HepG2 (cell line): ENCODE measurements at regions not wholly inside any gene's neighbourhood (a gene's known extent, or its start where the extent isn't known, plus 50 kb on each side); places are given as distances from the start of the nearest gene placed in this dataset.
"Not testable (repeated sequence)": the region's sequence is repeated elsewhere in the genome, so short reads cannot be mapped to it uniquely, and the experiment has no call there.

Source experiments
- ATAC-seq: fragments of 200-7000 bp; cut with Tn5 transposase; 3 replicates; pipeline ENCODE4 v1.9.1; 2020; ENCODE audit warnings: mild to moderate bottlenecking, moderate library complexity
- BruUV-seq: library from RNA; stranded (reverse); fragments of 400-500 nt; replicated peaks from 2 replicates; lab custom pipeline; 2021; lab: Mats Ljungman, UMichigan
- CTCF ChIA-PET: fragments of 300-600 bp; formaldehyde crosslinking; extraction: SDS; loops from one replicate; lab custom pipeline; 2021; ENCODE audit warnings: low total read pairs, inconsistent platforms, low intra/inter-chr PET ratio; lab: Yijun Ruan, JAX
- POLR2A ChIA-PET: fragments of 350-600 bp; sonication (Branson Sonifier 250); formaldehyde crosslinking; loops from one replicate; lab custom pipeline; 2020; ENCODE audit warnings: antibody characterized with exemption, inconsistent platforms; lab: Yijun Ruan, JAX
- DNase-seq: peaks from one replicate; pipeline ENCODE4 v3.0.0-alpha.2; 2015; ENCODE audit warnings: low spot score
- FAIRE-seq: peaks from 3 replicates; lab custom pipeline; 2011; peaks lifted over from hg19 to GRCh38; lab: Jason Lieb, UNC
- H2AFZ ChIP-seq: one replicate; pipeline ENCODE4 v1.6.1; 2011; ENCODE audit warnings: low read length, inconsistent platforms
- H3K27ac ChIP-seq: fragments of 300-600 bp; 3 replicates; pipeline ENCODE4 v1.8.0; 2011; ENCODE audit warnings: mixed run types, mild to moderate bottlenecking, mixed read lengths, low read length, inconsistent platforms; ENCODE audit not compliant: insufficient read depth; ENCODE audit errors: extremely low read length
- H3K27me3 ChIP-seq, 2 experiments: fragments of 200-600 bp in 1 of 2; 2 replicates in 1 of 2; 3 replicates in 1 of 2; pipeline versions ENCODE4 v1.6.0 to v1.8.0; 2011; ENCODE audit warnings: low read length in 2 of 2, mild to moderate bottlenecking in 2 of 2, moderate library complexity in 2 of 2, inconsistent platforms in 1 of 2; ENCODE audit not compliant: insufficient read depth in 2 of 2, control insufficient read depth in 1 of 2
- H3K36me3 ChIP-seq, 2 experiments: fragments of 200-600 bp in 1 of 2; replicated peaks in 1 of 2; 2 replicates in 1 of 2; 3 replicates in 1 of 2; pipeline versions ENCODE4 v1.5.1 to v1.8.0; 2011; ENCODE audit warnings: low read length in 2 of 2, inconsistent platforms in 1 of 2; ENCODE audit not compliant: insufficient read depth in 2 of 2, control insufficient read depth in 1 of 2
- H3K4me1 ChIP-seq: 2 replicates; pipeline ENCODE4 v1.5.1; 2012; ENCODE audit warnings: low read length, inconsistent platforms; ENCODE audit not compliant: insufficient read depth
- H3K4me2 ChIP-seq: 2 replicates; pipeline ENCODE4 v1.6.0; 2011; ENCODE audit warnings: low read depth, low read length, inconsistent platforms
- H3K4me3 ChIP-seq, 3 experiments: fragments of 200-600 bp in 1 of 3; sonication (generic), shearing (Covaris generic) in 1 of 3; replicated peaks in 1 of 3; 2 replicates each; pipeline ENCODE4 v1.5.1; 2011 to 2016; ENCODE audit warnings: low read length in 3 of 3, inconsistent platforms in 2 of 3, low read depth in 2 of 3, mild to moderate bottlenecking in 2 of 3, control low read depth in 1 of 3, mixed read lengths in 1 of 3; ENCODE audit not compliant: insufficient read depth in 1 of 3
- H3K79me2 ChIP-seq: one replicate; pipeline ENCODE4 v1.6.1; 2011; ENCODE audit warnings: low read length, inconsistent platforms; ENCODE audit not compliant: insufficient read depth
- H3K9ac ChIP-seq: 2 replicates; pipeline ENCODE4 v1.6.0; 2011; ENCODE audit warnings: mild to moderate bottlenecking, low read depth, low read length, inconsistent platforms; ENCODE audit not compliant: insufficient read depth
- H3K9me3 ChIP-seq: 2 replicates; pipeline ENCODE4 v1.5.1; 2012; ENCODE audit warnings: mild to moderate bottlenecking, low read length
- H4K20me1 ChIP-seq: 2 replicates; pipeline ENCODE4 v1.6.0; 2011; ENCODE audit warnings: inconsistent platforms, mild to moderate bottlenecking, low read length, moderate library complexity; ENCODE audit not compliant: insufficient read depth
- CEBPB ChIP-seq: IDR thresholded peaks from 2 replicates; pipeline ENCODE4 v1.6.1; 2011; ENCODE audit warnings: low read depth, low read length, improper control_type of control experiment, borderline replicate concordance
- SNAI1 ChIP-seq: sonication (generic); formaldehyde crosslinking; IDR thresholded peaks from 2 replicates; pipeline ENCODE4 v1.5.0; 2020; ENCODE audit warnings: mild to moderate bottlenecking, missing genetic modification reagents, borderline replicate concordance
- WGBS: methylation state at CpG from one replicate; pipeline ENCODE4 v1.1.6; 2017; ENCODE audit warnings: low lambda C conversion rate; 5-methylcytosine and 5-hydroxymethylcytosine counted together
- in situ Hi-C: cut with HindIII; loops from 2 replicates; pipeline ENCODE4 v1.10.0; 2017; ENCODE audit warnings: low pct_unique_long_range_greater_than_20kb; ENCODE audit not compliant: extremely low pct_ligation_motif_present
- intact Hi-C: fragments of 100-400 bp; cut with micrococcal nuclease; formaldehyde crosslinking; loops from one replicate; pipeline ENCODE4 v1.10.0; 2022; ENCODE audit not compliant: unreplicated experiment

DNA sequence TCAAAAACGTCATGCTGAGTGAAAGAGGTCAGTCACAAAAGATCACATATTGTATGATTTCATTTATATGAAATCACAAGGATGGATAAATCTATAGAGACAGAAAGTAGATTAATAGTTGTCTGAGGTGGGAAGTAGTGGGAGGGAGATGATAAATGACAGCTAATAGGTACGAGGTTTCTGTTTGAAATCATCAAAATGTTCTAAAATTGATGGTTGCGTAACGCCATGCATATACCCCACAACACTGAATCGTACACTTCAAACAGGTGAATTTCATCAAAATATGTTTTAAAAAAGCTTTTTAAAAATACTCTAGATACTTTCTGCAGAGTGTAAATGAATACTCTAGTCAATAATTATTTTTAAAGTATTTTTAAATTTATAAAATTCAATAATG lies 303.0 kb upstream of the STAC start:
- intact Hi-C loops: no loop called here
- H3K9me3 ChIP-seq: peaks cover 53% of the 10 kb centered on the region
- ChIA-PET POLR2A (no interaction called here), CTCF (no interaction called here)
- no peak overlapping the region for H3K27ac ChIP-seq
- H4K20me1 ChIP-seq: no peaks in the 10 kb centered on the region
- H3K79me2 ChIP-seq: no peaks in the 10 kb centered on the region
- WGBS: 33% methylated on average over 5 of the region's 5 CpGs
- no peaks in the 10 kb centered on the region for H3K36me3 ChIP-seq
- TF ChIP-seq CEBPB (peak; percentile 44; the same call in 1 of the 2 replicates), SNAI1 (CRISPR knock-in tag) (no peak)
- TF ChIP-seq, all 625 proteins: peak for 1
- Histone ChIP-seq H2AFZ (no peak overlapping the region), H3K4me3 (no peak overlapping the region), H3K9ac (no peak overlapping the region), H3K4me2 (no peak overlapping the region), H3K27me3 (no peaks in the 10 kb centered on the region; a peak in 1 of 5 replicates), H3K4me1 (no peaks in the 10 kb centered on the region)
- DNase-seq (no peak), ATAC-seq (no peak), FAIRE-seq (no peak)
- BruUV-seq: no TSS peak
- in situ Hi-C loops: no loop called here

DNA sequence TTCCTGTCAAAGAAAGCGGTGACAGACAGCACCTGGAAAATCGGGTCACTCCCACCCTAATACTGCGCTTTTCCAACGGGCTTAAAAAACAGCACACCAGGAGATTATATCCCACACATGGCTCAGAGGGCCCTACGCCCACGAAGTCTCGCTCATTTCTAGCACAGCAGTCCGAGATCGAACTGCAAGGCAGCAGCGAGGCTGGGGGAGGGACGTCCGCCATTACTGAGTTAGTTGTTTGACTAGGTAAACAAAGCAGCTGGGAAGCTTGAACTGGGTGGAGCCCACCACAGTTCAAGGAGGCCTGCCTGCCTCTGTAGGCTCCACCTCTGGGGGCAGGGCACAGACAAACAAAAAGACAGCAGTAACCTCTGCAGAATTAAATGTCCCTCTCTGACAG lies 297.3 kb upstream of the STAC start:
- DNase-seq, H3K36me3 ChIP-seq, H3K4me2 ChIP-seq, in situ Hi-C loops, H3K27ac ChIP-seq, POLR2A ChIA-PET, FAIRE-seq, intact Hi-C loops, H3K9ac ChIP-seq, H3K27me3 ChIP-seq, H3K4me3 ChIP-seq, ATAC-seq, CTCF ChIA-PET, H2AFZ ChIP-seq, H4K20me1 ChIP-seq, H3K4me1 ChIP-seq, BruUV-seq, H3K79me2 ChIP-seq: not testable (repeated sequence)
- peaks cover 23% of the 10 kb centered on the region; the same call in 1 of the 2 replicates for H3K9me3 ChIP-seq
- whole genome bisulfite sequencing: 83% methylated on average over 2 of the region's 12 CpGs
